ENCODE measurements at regions not wholly inside any gene's neighbourhood (a gene's known extent, or its start where the extent isn't known, plus 50 kb on each side); places are given as distances from the start of the nearest gene placed in this dataset.

DNA sequence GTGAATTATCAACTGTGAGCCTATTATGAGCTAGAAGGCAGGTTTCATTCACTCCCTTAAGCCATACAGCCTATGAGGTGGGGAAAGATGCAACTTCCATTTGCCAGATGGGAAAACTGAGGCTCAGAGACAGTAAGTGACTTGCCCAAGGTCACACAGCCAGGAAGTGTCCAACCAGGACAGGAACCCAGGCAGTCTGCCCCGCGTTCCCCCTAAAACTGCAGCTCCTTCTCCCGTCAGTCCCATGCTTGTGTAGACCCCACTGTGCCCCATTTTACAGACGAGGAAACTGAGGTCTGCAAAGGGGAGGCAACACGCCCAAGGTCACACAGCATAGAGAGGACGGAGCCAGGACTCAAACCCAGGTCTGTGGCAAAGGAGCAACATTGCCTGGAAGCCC, 50.6 kb downstream of the NCOR2 start:
- TF ChIP-seq CTCF (conservative IDR thresholded peaks at IDR 0.05; ENCODE audit: low read depth, low read length) (no peak), EZH2 (IDR thresholded peaks at IDR 0.05; ENCODE audit: low read length, unreplicated experiment) (no peak), EZH2phosphoT487 (IDR thresholded peaks at IDR 0.05; ENCODE audit: borderline replicate concordance, low read length) (no peak)

Data from PC-3 (cell line).